ENCODE measurements at regions not wholly inside any gene's neighbourhood (a gene's known extent, or its start where the extent isn't known, plus 50 kb on each side); places are given as distances from the start of the nearest gene placed in this dataset.
A peak's percentile ranks its signal among the peaks of the same experiment; 100 is the strongest.
"Not testable (repeated sequence)": the region's sequence is repeated elsewhere in the genome, so short reads cannot be mapped to it uniquely, and the experiment has no call there.

DNA sequence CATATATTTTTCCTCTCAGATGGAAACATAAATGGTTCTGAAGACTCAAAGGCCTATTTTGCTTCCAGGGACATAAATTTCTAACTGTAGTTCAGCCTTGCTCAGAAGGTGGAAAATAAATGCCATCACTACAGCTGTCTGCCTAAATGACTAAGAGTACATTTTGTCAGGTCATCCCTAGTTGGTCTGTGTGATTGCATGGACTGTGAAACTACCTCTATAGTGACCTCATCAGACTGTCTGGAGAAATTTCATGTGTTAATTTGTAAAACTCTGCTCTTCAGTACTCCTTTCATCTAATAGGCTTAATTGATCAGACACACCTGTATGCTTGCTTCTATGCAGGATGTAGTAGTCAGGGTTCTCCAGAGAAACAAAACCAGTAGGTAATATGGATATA, 886.9 kb downstream of the AMY1C start:
- TF ChIP-seq, protein P1, sequence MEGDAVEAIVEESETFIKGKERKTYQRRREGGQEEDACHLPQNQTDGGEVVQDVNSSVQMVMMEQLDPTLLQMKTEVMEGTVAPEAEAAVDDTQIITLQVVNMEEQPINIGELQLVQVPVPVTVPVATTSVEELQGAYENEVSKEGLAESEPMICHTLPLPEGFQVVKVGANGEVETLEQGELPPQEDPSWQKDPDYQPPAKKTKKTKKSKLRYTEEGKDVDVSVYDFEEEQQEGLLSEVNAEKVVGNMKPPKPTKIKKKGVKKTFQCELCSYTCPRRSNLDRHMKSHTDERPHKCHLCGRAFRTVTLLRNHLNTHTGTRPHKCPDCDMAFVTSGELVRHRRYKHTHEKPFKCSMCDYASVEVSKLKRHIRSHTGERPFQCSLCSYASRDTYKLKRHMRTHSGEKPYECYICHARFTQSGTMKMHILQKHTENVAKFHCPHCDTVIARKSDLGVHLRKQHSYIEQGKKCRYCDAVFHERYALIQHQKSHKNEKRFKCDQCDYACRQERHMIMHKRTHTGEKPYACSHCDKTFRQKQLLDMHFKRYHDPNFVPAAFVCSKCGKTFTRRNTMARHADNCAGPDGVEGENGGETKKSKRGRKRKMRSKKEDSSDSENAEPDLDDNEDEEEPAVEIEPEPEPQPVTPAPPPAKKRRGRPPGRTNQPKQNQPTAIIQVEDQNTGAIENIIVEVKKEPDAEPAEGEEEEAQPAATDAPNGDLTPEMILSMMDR (IDR thresholded peaks at IDR 0.05; ENCODE audit: borderline replicate concordance, control extremely low read depth, extremely low read depth, insufficient read depth, missing control alignments) = peak; percentile 12
- peak; percentile 35 for DNase-seq (ENCODE audit: low spot score)
- in situ Hi-C loops (cut with MboI; ENCODE audit: low sequenced_read_pairs, unreplicated experiment) = no loop called here

DNA sequence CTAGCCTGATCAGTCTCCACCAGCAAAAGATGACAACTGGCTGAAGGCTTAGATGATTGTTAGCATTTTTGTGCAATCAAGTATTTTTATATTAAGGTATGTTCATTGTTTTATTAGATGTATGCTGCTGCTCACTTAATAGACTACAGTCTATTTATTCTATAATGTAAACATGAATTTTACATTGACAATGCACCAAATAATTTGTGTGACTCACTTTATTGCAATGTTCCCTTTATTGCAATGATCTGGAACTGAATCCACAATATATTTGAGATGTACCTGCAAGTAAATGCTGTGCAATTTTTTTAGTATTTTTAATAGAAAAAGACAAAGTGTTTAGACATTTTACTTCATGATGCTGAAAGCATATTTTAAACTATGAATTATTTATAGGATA, 896.5 kb downstream of the AMY1C start:
- no peak for DNase-seq (ENCODE audit: low spot score)
- in situ Hi-C loops (cut with MboI; ENCODE audit: low sequenced_read_pairs, unreplicated experiment) = no loop called here
- TF ChIP-seq, protein P1 (IDR thresholded peaks at IDR 0.05; ENCODE audit: borderline replicate concordance, control extremely low read depth, extremely low read depth, insufficient read depth, missing control alignments) = no peak

DNA sequence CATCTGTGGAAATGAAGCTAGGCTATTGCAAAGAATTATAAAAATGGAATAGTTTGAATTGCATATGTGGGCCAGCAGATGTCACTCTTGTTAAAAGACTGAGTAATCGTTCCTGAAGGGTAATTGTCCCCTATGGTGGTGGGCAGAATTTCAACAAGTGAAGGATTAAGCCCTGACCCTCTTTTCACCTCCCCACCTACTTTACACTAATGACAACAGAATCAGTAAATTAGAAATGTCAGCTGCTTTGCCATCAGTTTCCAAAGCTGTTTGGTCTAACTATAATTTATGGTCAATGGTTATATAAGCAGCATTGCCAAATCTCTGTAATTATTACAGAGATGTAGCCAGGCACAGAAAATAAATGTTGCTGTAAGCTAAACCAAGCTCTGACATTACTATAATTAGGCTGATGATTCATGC, 898.6 kb downstream of the AMY1C start:
- in situ Hi-C loops (cut with MboI; ENCODE audit: low sequenced_read_pairs, unreplicated experiment) = no loop called here
- peak; percentile 37 for DNase-seq (ENCODE audit: low spot score)
- TF ChIP-seq, protein P1 (IDR thresholded peaks at IDR 0.05; ENCODE audit: borderline replicate concordance, control extremely low read depth, extremely low read depth, insufficient read depth, missing control alignments) = peak; percentile 38

DNA sequence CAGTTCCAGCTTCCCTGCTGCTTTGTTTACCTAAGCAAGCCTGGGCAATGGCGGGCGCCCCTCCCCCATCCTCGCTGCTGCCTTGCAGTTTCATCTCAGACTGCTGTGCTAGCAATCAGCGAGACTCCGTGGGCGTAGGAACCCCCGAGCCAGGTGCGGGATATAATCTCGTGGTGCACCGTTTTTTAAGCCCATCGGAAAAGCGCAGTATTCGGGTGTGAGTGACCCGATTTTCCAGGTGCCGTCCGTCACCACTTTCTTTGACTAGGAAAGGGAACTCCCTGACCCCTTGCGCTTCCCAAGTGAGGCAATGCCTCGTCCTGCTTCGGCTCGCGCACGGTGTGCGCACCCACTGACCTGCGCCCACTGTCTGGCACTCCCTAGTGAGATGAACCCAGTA, 914.7 kb downstream of the AMY1C start:
- in situ Hi-C loops (cut with MboI; ENCODE audit: low sequenced_read_pairs, unreplicated experiment); DNase-seq (ENCODE audit: low spot score): not testable (repeated sequence)

DNA sequence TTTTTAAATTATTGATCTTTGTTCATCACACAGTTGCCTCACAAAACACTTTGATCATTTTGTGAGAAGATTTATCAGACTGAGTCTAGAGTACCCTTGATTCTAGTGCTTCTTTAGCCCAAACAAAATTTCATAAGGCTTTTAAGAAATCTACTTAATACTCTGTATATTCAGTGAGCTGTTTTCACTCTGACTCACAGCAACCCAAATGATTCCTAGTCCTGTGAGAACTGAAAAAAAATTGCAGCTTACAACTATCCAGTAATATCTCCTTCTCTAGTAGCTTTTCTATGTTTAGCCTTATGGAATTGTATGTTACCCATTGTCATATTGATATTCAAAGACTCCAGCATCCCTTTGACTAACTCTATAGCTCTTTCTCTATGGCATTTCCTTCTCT, 915.6 kb downstream of the AMY1C start:
- DNase-seq (ENCODE audit: low spot score) = no peak
- in situ Hi-C loops (cut with MboI; ENCODE audit: low sequenced_read_pairs, unreplicated experiment) = no loop called here
- TF ChIP-seq, protein P1 (IDR thresholded peaks at IDR 0.05; ENCODE audit: borderline replicate concordance, control extremely low read depth, extremely low read depth, insufficient read depth, missing control alignments) = no peak

DNA sequence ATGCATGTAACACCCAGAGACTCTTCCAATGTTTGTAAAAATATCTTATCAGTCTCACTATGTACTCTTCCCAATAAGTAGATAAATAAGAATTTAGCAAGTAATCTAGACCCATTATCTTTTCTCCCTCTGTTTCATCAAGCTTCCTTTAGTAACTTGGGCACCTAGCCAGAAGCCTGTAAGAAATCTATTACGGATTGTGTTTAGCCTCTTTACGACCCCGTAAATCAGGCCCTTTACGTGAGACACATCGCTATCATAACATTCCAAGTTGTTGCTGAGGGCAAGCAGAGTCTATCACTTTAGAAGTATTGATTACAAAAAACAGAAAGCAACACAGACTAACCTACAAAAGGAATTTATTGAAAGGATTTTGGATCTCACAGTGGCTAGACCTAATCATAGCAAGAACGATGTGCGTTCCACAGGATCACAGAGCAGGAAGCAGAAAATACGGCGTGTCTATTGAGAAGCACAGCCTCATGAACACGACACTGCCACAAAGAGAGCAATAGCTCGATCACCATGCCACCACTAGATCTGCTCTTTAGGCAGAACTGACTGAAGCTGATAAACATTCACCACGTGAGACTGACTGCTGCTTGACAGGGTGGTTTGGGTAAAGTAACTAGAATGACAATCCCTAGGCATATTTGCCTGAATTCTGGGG, 922.1 kb downstream of the AMY1C start:
- in situ Hi-C loops (cut with MboI; ENCODE audit: low sequenced_read_pairs, unreplicated experiment) = no loop called here
- no peak for DNase-seq (ENCODE audit: low spot score)
- TF ChIP-seq, protein P1 (IDR thresholded peaks at IDR 0.05; ENCODE audit: borderline replicate concordance, control extremely low read depth, extremely low read depth, insufficient read depth, missing control alignments) = no peak

DNA sequence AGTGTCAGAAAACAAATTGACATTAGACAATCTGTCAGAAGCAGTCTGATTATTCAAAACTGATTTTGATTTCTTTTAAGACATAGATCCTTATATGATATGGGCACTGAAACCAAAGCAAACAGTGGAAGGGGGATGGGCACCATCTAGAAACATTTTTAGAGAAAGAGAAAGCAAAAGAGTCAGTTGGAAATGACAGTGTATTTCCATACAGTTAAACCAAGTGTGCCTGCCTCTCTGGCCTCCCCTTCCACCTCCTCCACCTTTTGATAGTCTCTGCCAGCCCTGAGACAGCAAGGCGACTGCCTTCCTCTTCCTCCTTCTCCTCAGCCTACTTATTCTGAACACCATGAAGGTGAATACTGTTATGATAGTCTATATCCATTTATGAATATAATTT, 949.7 kb downstream of the AMY1C start:
- in situ Hi-C loops (cut with MboI; ENCODE audit: low sequenced_read_pairs, unreplicated experiment) = no loop called here
- TF ChIP-seq, protein P1 (IDR thresholded peaks at IDR 0.05; ENCODE audit: borderline replicate concordance, control extremely low read depth, extremely low read depth, insufficient read depth, missing control alignments) = no peak
- no peak for DNase-seq (ENCODE audit: low spot score)

All from GM13976 (cell line).